HepG2 (cell line): ENCODE measurements at regions not wholly inside any gene's neighbourhood (a gene's known extent, or its start where the extent isn't known, plus 50 kb on each side); places are given as distances from the start of the nearest gene placed in this dataset.
A peak's percentile ranks its signal among the peaks of the same experiment; 100 is the strongest.

Source experiments
- ATAC-seq: fragments of 200-7000 bp; cut with Tn5 transposase; 3 replicates; pipeline ENCODE4 v1.9.1; 2020; ENCODE audit warnings: mild to moderate bottlenecking, moderate library complexity
- BruUV-seq: library from RNA; stranded (reverse); fragments of 400-500 nt; replicated peaks from 2 replicates; lab custom pipeline; 2021; lab: Mats Ljungman, UMichigan
- CTCF ChIA-PET: fragments of 300-600 bp; formaldehyde crosslinking; extraction: SDS; loops from one replicate; lab custom pipeline; 2021; ENCODE audit warnings: low total read pairs, inconsistent platforms, low intra/inter-chr PET ratio; lab: Yijun Ruan, JAX
- POLR2A ChIA-PET: fragments of 350-600 bp; sonication (Branson Sonifier 250); formaldehyde crosslinking; loops from one replicate; lab custom pipeline; 2020; ENCODE audit warnings: antibody characterized with exemption, inconsistent platforms; lab: Yijun Ruan, JAX
- DNase-seq: peaks from one replicate; pipeline ENCODE4 v3.0.0-alpha.2; 2015; ENCODE audit warnings: low spot score
- FAIRE-seq: peaks from 3 replicates; lab custom pipeline; 2011; peaks lifted over from hg19 to GRCh38; lab: Jason Lieb, UNC
- H2AFZ ChIP-seq: one replicate; pipeline ENCODE4 v1.6.1; 2011; ENCODE audit warnings: low read length, inconsistent platforms
- H3K27ac ChIP-seq: fragments of 300-600 bp; 3 replicates; pipeline ENCODE4 v1.8.0; 2011; ENCODE audit warnings: mixed run types, mild to moderate bottlenecking, mixed read lengths, low read length, inconsistent platforms; ENCODE audit not compliant: insufficient read depth; ENCODE audit errors: extremely low read length
- H3K27me3 ChIP-seq, 2 experiments: fragments of 200-600 bp in 1 of 2; 2 replicates in 1 of 2; 3 replicates in 1 of 2; pipeline versions ENCODE4 v1.6.0 to v1.8.0; 2011; ENCODE audit warnings: low read length in 2 of 2, mild to moderate bottlenecking in 2 of 2, moderate library complexity in 2 of 2, inconsistent platforms in 1 of 2; ENCODE audit not compliant: insufficient read depth in 2 of 2, control insufficient read depth in 1 of 2
- H3K36me3 ChIP-seq, 2 experiments: fragments of 200-600 bp in 1 of 2; replicated peaks in 1 of 2; 2 replicates in 1 of 2; 3 replicates in 1 of 2; pipeline versions ENCODE4 v1.5.1 to v1.8.0; 2011; ENCODE audit warnings: low read length in 2 of 2, inconsistent platforms in 1 of 2; ENCODE audit not compliant: insufficient read depth in 2 of 2, control insufficient read depth in 1 of 2
- H3K4me1 ChIP-seq: 2 replicates; pipeline ENCODE4 v1.5.1; 2012; ENCODE audit warnings: low read length, inconsistent platforms; ENCODE audit not compliant: insufficient read depth
- H3K4me2 ChIP-seq: 2 replicates; pipeline ENCODE4 v1.6.0; 2011; ENCODE audit warnings: low read depth, low read length, inconsistent platforms
- H3K4me3 ChIP-seq, 3 experiments: fragments of 200-600 bp in 1 of 3; sonication (generic), shearing (Covaris generic) in 1 of 3; replicated peaks in 1 of 3; 2 replicates each; pipeline ENCODE4 v1.5.1; 2011 to 2016; ENCODE audit warnings: low read length in 3 of 3, inconsistent platforms in 2 of 3, low read depth in 2 of 3, mild to moderate bottlenecking in 2 of 3, control low read depth in 1 of 3, mixed read lengths in 1 of 3; ENCODE audit not compliant: insufficient read depth in 1 of 3
- H3K79me2 ChIP-seq: one replicate; pipeline ENCODE4 v1.6.1; 2011; ENCODE audit warnings: low read length, inconsistent platforms; ENCODE audit not compliant: insufficient read depth
- H3K9ac ChIP-seq: 2 replicates; pipeline ENCODE4 v1.6.0; 2011; ENCODE audit warnings: mild to moderate bottlenecking, low read depth, low read length, inconsistent platforms; ENCODE audit not compliant: insufficient read depth
- H3K9me3 ChIP-seq: 2 replicates; pipeline ENCODE4 v1.5.1; 2012; ENCODE audit warnings: mild to moderate bottlenecking, low read length
- H4K20me1 ChIP-seq: 2 replicates; pipeline ENCODE4 v1.6.0; 2011; ENCODE audit warnings: inconsistent platforms, mild to moderate bottlenecking, low read length, moderate library complexity; ENCODE audit not compliant: insufficient read depth
- EEA1 ChIP-seq: sonication (generic); formaldehyde crosslinking; IDR thresholded peaks from 2 replicates; pipeline ENCODE4 v1.5.1; 2020; ENCODE audit warnings: mild to moderate bottlenecking, missing genetic modification reagents, borderline replicate concordance
- FOXA3 ChIP-seq: IDR thresholded peaks from 2 replicates; pipeline ENCODE4 v1.6.1; 2016; ENCODE audit warnings: missing genetic modification reagents, missing compliant biosample characterization
- HNF4A ChIP-seq: sonication (generic); formaldehyde crosslinking; IDR thresholded peaks from 2 replicates; pipeline ENCODE4 v1.4.0; 2020; ENCODE audit warnings: missing genetic modification reagents
- KLF12 ChIP-seq: sonication (generic); formaldehyde crosslinking; IDR thresholded peaks from 2 replicates; pipeline ENCODE4 v1.4.0; 2020; ENCODE audit warnings: missing genetic modification reagents, borderline replicate concordance
- PHF5A ChIP-seq: IDR thresholded peaks from one replicate; pipeline ENCODE4 v1.6.1; 2018; ENCODE audit warnings: low read depth, missing genetic modification reagents; ENCODE audit not compliant: unreplicated experiment
- PRMT3 ChIP-seq: sonication (generic); formaldehyde crosslinking; IDR thresholded peaks from 2 replicates; pipeline ENCODE4 v1.8.1; 2022; ENCODE audit warnings: low read depth, mild to moderate bottlenecking, moderate library complexity, missing genetic modification reagents, borderline replicate concordance
- SALL1 ChIP-seq: sonication (generic); formaldehyde crosslinking; IDR thresholded peaks from 2 replicates; pipeline ENCODE4 v1.8.0; 2022; ENCODE audit warnings: mild to moderate bottlenecking, missing genetic modification reagents
- SRF ChIP-seq: IDR thresholded peaks from 2 replicates; pipeline ENCODE4 v1.6.1; 2011; ENCODE audit warnings: mild to moderate bottlenecking, low read depth, low read length, moderate library complexity
- TARDBP ChIP-seq: sonication (generic); formaldehyde crosslinking; IDR thresholded peaks from 2 replicates; pipeline ENCODE4 v1.8.0; 2022; ENCODE audit warnings: mild to moderate bottlenecking, missing genetic modification reagents
- TP53 ChIP-seq: sonication (generic); formaldehyde crosslinking; conservative IDR thresholded peaks from 2 replicates; pipeline ENCODE4 v1.4.0; 2020; ENCODE audit warnings: missing genetic modification reagents
- ZBTB39 ChIP-seq: sonication (generic); formaldehyde crosslinking; IDR thresholded peaks from 2 replicates; pipeline ENCODE4 v1.5.0; 2020; ENCODE audit warnings: missing genetic modification reagents
- ZNF10 ChIP-seq: sonication (generic); formaldehyde crosslinking; IDR thresholded peaks from 2 replicates; pipeline ENCODE4 v1.4.0; 2020; ENCODE audit warnings: mild to moderate bottlenecking, low read depth, missing genetic modification reagents, borderline replicate concordance
- WGBS: methylation state at CpG from one replicate; pipeline ENCODE4 v1.1.6; 2017; ENCODE audit warnings: low lambda C conversion rate; 5-methylcytosine and 5-hydroxymethylcytosine counted together
- in situ Hi-C: cut with HindIII; loops from 2 replicates; pipeline ENCODE4 v1.10.0; 2017; ENCODE audit warnings: low pct_unique_long_range_greater_than_20kb; ENCODE audit not compliant: extremely low pct_ligation_motif_present
- intact Hi-C: fragments of 100-400 bp; cut with micrococcal nuclease; formaldehyde crosslinking; loops from one replicate; pipeline ENCODE4 v1.10.0; 2022; ENCODE audit not compliant: unreplicated experiment
- TF ChIP-seq, protein P1 (sequence below): sonication (generic); formaldehyde crosslinking; IDR thresholded peaks from 2 replicates; pipeline ENCODE4 v1.4.0; 2020; ENCODE audit warnings: mild to moderate bottlenecking, missing genetic modification reagents
- TF ChIP-seq, protein P2 (sequence below): sonication (generic); formaldehyde crosslinking; IDR thresholded peaks from 2 replicates; pipeline ENCODE4 v1.5.0; 2020; ENCODE audit warnings: mild to moderate bottlenecking, missing genetic modification reagents
- TF ChIP-seq, protein P3 (sequence below): IDR thresholded peaks from 2 replicates; pipeline ENCODE4 v1.6.1; 2016; ENCODE audit warnings: low read depth, borderline replicate concordance

- FAIRE-seq (no peak), ATAC-seq (peak; percentile 17; the same call in 1 of the 3 replicates), DNase-seq (no peak)
- H3K79me2 ChIP-seq = no peaks in the 10 kb centered on the region
- no TSS peak for BruUV-seq
- POLR2A ChIA-PET = no interaction called here
- no peak overlapping the region for H3K4me3 ChIP-seq
- WGBS = 7% methylated on average over 4 of the region's 4 CpGs
- H2AFZ ChIP-seq = no peak overlapping the region
- H3K4me2 ChIP-seq = no peak overlapping the region
- intact Hi-C loops (no loop called here), in situ Hi-C loops (no loop called here)
- H3K27ac ChIP-seq = no peak overlapping the region
- CTCF ChIA-PET = no interaction called here
- H4K20me1 ChIP-seq = no peaks in the 10 kb centered on the region
- peaks cover 0 to 13% of the 10 kb centered on the region in 2 experiments; a peak in 3 of 5 replicates for H3K27me3 ChIP-seq
- no peaks in the 10 kb centered on the region for H3K9me3 ChIP-seq
- no peak overlapping the region for H3K9ac ChIP-seq
- H3K36me3 ChIP-seq = no peaks in the 10 kb centered on the region
- TF ChIP-seq EEA1 (CRISPR knock-in tag) (no peak), PHF5A (CRISPR knock-in tag) (no peak), KLF12 (no peak), PRMT3 (CRISPR knock-in tag) (no peak), ZBTB39 (CRISPR knock-in tag) (no peak), TP53 (CRISPR knock-in tag) (no peak), SALL1 (CRISPR knock-in tag) (no peak), FOXA3 (CRISPR knock-in tag) (no peak), ZNF10 (no peak), SRF (no peak), HNF4A (CRISPR knock-in tag) (no peak), TARDBP (no peak)
- TF ChIP-seq, protein P1, sequence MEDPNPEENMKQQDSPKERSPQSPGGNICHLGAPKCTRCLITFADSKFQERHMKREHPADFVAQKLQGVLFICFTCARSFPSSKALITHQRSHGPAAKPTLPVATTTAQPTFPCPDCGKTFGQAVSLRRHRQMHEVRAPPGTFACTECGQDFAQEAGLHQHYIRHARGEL = no peak
- TF ChIP-seq, protein P2, sequence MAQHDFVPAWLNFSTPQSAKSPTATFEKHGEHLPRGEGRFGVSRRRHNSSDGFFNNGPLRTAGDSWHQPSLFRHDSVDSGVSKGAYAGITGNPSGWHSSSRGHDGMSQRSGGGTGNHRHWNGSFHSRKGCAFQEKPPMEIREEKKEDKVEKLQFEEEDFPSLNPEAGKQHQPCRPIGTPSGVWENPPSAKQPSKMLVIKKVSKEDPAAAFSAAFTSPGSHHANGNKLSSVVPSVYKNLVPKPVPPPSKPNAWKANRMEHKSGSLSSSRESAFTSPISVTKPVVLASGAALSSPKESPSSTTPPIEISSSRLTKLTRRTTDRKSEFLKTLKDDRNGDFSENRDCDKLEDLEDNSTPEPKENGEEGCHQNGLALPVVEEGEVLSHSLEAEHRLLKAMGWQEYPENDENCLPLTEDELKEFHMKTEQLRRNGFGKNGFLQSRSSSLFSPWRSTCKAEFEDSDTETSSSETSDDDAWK = no peak
- TF ChIP-seq, protein P3, sequence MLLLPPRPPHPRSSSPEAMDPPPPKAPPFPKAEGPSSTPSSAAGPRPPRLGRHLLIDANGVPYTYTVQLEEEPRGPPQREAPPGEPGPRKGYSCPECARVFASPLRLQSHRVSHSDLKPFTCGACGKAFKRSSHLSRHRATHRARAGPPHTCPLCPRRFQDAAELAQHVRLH (CRISPR knock-in tag) = no peak
- H3K4me1 ChIP-seq = no peaks in the 10 kb centered on the region
These were observed 61.8 kb upstream of the SLC66A3 start for GRCh38 chr2:11093467-11093866.
